HG03103 (cell line): ENCODE measurements at regions not wholly inside any gene's neighbourhood (a gene's known extent, or its start where the extent isn't known, plus 50 kb on each side); places are given as distances from the start of the nearest gene placed in this dataset.

Source experiments
- ATAC-seq: cut with Tn5 transposase; IDR thresholded peaks from one replicate; pipeline ENCODE4 v1.9.1; 2021; ENCODE audit warnings: low read depth; ENCODE audit not compliant: unreplicated experiment

DNA sequence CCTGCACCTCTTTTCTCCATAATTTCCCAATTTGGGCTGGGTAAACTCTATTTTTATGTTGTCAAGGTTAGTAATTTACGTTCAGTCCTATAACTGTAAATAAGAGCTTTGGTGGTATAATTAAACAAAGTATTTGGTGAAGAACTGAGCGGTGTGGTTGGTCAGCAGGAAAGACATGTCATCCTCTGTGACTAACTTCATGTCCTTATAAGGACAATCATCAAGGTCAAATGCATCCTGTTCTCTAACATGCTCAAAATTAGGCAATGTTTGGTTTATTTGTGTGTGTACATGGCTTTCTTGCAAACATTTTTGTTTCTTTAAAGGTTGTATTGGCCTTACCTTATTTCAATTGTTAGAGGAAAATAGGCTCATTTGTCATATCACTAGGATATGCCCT, 121.5 kb upstream of the NABP1 start:
- no peak for ATAC-seq

DNA sequence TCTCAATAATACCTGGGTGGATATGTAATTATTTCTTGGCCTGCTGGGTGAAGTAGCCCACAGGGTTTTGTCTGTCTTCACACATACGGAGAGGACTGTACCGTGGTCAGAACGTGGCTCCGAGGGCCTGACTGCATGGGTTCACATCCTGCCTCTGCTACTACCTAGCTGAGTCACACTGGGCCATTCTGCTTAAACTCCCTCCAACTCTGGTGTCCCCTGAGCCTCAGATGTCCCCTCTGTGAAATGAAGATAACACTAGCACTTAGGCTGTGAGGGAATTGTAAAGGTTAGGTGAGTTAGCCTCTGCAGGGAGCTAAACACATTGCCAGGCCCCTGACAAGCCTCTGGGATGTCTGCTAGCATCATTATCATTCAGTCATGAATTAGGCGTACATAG, 120.1 kb upstream of the NABP1 start:
- no peak for ATAC-seq

DNA sequence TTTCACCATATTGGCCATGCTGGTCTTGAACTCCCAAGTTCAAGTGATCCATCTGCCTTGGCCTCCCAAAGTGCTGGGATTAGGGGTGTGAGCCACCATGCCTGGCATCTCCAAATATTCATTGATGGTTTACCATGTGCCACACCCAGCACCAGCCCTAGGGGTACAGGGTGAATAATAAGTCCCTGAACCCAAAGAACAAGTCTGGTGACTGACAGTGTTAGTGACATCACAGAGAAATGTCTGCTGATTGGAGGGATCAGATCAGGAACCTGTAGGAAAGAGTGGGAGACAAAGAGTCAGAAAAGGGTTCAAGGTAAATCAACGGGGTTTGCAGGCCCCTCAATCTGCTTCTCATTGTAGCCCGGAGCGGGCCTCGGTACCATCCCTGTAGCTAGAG, 118.4 kb upstream of the NABP1 start:
- ATAC-seq: no peak

DNA sequence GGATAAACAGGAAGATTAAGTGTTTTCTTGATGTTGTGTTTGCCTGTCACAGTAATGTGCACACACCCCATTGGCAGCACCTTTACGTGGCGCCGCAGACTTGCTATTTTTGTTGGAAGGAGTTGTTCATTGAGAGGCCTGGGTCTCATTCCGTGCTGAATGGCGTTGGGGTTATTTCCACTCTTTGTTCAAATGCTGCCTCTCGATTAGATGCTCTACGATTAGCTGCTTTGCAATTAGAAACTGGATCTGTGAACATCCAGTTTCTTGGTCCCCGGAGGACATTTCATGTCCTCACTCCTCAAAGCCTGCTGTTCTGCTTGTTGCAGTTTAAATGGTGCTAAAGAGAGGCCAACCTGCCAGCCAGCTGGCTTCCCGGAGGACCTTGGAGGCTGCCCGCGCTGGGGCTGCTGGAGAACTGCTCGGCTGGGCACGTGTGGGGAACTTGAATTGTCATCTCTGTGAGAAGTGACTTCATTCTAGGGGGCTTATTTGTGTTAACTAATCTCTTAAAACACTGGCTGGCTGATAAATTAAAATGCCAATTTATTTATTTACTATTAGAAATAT, 117.4 kb upstream of the NABP1 start:
- no peak for ATAC-seq

DNA sequence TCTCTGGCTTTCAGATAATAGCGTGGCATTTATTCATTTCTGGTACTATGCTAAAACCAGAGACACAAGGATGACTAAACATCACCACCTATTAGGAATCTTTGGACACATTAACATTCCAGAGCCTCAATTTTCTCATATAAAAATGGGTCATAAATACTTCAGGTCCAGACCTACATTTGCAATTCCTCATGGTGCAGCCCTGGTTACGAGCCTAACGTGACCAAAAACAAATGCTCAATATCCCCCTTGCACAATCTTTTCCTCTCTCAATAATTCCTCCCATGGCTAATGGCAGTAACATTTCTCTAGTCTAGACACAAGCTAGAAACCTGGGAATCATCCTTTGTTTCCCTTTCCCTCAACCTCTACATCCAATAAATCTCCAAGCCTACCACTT, 112.8 kb upstream of the NABP1 start:
- ATAC-seq: no peak

DNA sequence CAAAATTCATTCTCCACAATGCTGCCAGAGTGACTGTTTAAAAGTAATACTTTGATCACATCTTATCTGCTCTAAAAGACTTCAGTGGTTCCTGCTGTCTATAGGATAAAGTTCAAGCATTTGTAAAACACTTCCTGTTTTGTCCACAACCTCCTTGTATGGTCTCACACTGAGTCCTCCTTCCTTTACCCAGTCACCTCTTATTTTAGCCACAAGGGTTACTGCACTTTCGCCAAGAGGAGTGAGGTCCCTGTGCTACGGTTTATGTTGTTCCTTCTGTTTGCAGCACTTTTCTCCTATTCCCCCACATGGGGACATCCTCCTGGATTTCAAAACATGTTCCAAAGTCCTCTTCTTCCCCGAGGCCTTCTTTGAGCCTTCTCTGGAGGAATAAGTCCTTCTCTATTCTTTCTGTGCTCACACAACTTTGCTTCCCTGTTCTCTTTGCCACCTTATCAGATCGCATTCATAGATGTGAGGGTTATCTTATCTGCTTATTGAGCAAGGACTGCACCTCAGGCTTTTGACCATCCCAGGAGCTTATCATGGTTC, 112.2 kb upstream of the NABP1 start:
- peak; percentile 70 for ATAC-seq

DNA sequence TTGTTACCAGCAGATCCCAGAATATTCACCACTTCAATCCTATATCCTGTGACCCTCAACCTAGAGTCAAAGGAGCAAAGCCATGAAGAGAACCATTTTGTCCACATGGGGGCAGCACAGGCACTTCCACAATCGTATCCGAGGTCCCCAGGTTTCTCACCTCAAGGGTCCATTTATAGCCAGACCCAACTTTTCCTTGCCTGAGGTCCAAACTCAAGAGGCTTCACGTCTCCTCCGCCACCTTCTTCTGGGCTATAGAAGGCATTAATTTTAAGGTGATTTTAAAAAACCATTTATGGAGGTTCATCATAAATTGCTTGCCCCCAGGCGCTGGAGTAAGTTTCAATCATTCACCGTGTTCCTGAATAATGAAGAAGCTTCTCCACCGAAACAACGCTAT, 111.6 kb upstream of the NABP1 start:
- ATAC-seq: peak; percentile 51

DNA sequence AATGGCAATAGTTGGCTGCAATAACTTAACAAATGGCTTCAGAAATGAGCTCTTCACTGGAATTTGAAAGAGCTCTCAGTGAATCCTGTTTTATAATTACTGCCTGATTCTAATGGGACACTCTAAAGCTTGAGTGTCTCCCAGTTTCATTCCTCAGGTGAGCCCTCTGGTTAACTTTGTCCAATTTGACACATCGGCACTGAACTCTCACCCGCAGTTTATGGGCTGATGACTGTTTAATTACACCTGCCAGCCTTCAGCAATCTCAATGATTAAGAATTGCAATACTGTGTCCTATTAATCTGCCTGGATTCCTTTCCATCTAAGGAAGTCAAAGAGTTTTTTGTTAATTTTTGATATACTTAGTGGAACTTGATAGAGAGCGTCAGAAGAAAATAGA, 110.7 kb upstream of the NABP1 start:
- ATAC-seq: no peak

DNA sequence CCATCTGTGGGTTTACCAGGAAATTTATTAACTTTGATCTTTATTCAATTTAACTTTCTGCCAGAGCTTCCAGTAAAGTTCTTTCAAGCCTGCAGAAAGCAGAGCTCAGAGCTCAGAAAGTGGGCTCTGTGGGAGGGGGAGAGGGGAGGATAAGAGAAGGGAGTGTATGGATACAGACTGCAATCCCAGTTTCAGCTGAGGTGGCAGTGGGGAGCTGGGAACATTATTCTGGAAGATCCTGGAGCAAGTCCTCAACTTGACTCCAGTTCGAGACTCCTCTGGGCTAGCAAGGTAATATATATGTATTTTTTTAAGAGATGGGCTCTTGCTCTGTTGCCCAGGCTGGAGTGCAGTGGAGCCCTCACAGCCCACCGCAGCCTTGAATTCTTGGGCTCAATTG, 108.9 kb upstream of the NABP1 start:
- ATAC-seq: no peak

DNA sequence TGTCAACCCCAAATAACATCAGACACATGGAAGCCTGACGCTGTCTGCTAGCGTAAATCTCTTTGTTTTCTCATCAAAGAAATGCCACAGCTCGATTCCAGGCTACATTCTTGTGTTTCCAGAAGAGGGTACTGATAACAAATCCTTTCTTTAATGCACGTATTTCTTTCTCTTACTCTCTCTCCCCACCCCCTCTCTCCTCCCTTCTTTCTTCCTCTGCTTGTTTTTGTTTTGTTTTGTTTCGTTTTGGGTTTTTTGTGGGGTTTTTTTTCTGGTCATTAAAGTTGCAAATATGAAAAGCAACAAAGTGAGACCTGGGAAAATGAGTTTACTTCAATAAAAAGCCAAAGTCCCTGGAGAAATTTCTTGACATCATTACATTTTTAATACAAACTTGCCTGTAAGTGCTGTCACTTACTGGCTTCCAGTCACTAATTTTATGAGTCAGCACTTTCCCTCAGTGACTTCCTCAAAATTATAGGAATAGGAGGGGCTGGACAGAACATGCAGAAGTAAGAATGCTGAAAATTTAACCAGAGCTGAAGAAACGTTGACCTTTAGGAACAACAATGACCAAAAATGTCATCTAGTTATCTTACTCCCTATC, 106.7 kb upstream of the NABP1 start:
- peak; percentile 49 for ATAC-seq

DNA sequence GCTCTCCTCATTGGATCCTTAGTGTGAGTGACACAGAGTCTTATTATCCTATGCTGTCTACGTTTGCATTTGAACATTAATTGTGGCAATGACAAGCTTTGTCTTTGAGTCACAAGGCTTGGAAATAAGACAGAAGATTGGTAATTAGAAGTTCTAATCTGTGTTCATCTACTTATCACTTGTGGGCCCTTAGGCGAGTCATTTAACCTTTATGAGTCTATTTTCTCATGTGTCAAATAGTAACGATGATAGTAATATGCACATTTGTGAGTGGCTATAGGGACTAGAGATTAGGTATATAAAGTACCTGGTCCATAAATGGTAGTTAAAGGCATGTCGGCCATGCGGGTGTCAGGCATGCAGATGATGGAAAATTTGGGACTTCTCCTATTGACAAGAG, 105.6 kb upstream of the NABP1 start:
- no peak for ATAC-seq

DNA sequence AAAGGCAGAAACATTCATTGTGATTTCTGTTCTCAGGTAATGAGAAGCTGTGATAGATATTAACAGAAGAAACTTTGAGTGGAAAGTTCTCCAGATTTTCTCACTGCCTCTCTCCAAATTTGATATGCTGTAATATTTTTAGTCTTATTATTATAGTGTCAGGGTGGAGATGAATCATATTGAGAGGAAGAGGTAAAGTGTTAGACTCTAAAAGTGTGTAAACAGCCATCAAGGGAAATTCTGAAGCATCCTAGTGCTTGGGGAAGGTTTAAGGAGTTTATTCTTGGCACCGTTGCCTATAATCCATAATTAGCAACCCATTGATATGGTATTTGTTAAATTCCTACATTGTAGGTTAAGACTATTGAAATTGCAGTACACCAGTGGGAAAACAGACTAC, 104.7 kb upstream of the NABP1 start:
- ATAC-seq: no peak

DNA sequence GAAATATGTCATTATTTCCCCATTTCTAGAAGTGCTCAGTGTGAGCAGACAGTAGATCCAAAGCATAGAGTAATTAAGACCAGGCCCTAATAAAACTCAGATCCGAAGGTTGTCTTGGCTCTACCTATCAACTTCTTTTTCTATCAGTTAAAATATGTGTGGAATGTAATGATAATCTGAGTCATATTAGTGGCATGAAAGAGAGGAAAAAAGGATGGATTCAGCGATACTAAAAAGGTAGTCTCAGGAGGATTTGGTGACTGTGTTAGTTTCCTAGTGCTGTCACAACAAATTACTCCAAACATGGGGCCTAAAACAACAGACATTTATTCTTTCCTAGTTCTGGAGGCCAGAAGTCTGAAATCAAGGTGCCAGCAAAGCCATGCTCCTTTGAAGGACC, 103.7 kb upstream of the NABP1 start:
- no peak for ATAC-seq

DNA sequence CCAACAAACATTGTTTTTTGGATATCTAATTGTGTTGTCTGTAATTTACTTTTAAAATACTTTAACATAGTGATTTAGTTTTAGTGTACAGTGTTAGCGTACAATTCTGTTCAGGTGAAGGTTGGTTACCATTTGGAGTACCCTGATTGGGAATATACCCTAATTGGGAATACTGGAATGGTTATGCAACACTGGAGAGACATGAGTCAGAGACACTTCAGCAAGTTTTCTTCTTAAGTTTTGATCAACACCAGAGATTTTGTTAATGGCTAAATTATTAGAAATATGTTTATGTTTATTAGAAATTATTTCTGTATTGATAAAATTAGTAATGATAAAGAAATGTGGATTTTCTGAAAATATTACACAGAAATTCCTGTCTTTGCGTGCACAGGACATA, 100.3 kb upstream of the NABP1 start:
- ATAC-seq: no peak

DNA sequence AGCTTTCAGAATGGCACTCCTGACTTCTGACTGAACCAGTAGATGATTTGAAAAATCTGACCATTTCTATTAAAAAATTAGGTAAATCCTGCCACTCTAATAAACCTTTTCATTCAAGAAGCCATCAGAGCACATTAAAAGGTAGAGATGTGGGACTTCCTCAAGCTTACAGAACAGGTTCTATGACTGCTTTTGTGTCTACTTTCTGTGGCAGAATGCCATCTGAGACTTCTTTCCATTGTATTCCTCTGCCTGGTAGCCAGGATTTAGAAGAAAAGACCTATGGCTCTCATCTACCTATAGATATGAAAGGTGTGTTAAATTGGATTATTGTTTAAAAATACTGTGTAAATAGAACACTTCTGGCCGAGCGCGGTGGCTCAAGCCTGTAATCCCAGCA, 99.9 kb upstream of the NABP1 start:
- no peak for ATAC-seq

DNA sequence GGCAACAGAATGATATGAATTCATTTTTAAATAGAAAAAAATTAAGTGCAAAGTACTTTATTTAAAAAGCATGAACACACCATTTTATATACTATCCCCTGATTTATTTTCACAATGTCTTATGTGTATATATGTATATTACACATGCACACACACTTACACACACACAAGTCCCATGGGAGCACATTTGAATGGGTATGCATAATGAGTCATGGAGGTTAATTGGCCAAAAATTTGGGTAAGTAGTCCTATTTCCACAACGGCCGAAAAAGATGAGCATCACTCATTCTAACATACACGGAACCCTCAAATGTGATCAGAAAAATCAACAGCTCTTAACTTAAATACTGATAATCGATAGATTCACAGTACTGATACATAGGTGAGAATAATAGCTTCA, 97.4 kb upstream of the NABP1 start:
- no peak for ATAC-seq

DNA sequence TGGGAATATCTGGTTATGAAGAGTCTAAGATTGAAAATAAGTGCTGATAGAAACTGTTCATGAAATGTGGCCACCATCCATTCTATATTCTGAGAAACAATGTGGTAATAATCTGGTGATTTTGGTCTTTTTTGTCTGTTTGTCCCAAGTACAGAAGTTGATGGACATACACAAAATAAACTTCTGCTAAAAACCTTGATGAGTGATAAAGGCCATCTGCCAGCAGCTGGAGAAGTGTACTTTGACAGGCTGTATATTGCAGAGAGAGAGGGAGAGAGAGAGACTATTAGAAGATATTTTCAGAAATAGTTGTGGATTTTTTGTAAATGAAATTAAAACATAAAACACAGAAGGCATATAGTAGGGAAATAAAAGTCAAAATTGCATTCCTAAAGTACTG, 96.9 kb upstream of the NABP1 start:
- no peak for ATAC-seq

DNA sequence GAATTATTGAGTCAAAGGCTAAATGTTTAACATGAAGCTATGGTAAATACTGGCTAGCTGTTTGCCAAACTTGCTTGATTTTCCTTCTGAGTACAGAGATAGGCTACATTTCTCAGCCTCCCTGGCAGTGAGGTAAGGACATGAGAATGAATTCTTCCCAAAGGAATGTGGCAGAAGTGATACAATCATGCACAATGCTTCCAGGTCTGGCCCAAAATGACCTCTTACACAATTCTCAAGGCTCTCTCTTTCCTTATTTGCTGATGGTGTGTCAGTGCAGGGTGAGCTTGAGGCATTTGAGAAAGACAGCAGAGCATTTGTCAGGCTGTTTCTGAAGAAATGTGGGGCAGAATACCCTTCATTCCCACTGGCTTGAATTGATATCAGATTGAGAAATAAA, 95.6 kb upstream of the NABP1 start:
- no peak for ATAC-seq

DNA sequence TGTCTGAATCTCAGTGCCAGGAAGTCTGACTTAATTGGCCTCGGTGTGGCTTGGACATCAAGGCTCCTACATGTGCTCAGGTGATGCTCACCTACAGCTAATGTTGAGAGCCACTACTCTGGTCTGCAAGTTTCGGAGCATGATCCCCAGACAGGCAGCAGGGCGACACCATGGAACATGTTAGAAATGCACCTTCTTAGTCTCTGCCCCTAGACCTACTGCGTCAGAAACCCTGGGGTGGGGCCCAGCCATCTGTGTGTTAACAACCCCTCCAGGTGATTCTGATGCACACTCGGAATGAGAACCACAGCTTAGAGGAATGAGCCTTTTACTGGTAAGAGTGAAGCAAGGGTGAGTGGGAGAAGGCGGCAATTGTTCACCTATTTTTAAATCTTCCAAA, 86.9 kb upstream of the NABP1 start:
- ATAC-seq: no peak

DNA sequence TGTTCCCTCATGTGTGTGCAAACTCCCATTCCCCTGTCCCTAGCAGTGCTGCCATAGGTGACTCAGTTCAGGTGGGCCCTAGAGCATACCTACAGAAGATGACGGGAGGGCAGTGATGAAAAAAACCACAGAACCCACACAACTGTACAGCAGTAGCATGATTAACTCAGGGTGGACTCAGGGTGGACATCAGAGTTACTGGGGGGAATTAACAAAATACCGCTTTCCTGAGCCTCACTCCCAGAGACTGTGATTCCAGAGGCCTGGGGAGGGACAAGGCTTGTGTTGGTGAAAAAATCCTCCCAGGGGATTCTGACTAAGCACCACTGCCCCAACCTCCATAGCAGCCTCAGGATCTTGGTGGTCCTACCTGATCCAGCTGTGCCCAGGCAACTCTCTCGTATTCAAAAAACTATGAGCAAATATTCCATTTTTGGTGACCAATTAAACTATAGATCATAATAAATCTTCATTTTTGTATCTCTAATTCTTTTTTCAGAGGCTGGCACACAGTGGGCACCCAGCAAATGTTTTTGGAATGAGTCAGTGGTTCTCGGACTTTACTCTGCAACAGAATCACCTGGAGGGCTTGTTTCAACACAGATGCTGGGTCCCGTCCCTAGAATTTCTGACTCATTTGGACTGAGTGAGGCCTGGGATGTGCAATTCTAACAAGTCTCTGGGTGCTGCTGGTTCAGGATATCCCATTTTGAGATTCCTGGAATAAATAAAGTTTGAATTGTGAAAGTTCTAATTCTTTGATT, 84.1 kb upstream of the NABP1 start:
- ATAC-seq: no peak

DNA sequence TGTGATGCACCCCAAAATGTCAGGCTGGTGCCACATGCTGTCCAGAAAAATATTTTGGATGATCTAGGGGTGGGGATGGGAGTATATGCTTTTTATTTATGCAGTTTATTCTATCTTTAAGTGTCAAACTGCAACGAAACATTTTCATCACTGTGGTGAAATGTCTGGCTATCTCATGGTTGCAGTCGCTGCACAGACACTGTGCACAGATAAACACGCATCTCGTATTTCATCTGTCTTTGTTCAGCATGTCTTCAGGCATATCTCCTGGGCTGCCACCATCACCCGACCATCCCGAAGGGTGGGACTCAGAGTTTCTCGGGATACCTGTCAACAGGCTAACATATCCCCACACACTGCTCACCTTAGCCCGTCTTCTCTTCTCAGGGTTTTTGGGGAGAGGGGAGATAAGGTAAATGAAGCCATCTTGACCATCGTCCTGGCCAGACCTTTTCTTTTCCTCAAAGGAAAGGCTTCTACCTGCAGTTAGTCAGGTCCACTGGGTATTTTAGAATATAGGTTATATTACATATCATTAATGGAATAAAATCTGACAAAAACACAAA, 80.7 kb upstream of the NABP1 start:
- ATAC-seq: no peak

DNA sequence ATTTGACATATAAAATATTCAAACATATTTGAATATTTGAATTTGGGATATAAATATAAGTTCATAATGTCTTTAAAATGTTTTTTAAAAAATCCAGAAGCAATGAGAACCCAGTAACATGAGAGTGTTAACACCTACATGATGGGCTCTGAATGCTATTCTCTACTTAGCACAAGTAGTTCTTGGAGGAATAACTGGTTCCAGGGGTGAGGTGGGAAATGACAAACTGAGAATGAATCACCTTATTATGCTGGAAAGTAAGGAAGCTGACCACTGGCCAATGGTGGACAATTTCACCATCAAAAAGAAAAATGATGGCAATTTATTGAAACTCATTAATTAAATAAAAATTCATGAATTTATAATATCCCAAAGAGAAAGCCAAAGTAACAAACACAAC, 79.6 kb upstream of the NABP1 start:
- ATAC-seq: no peak
